Keratinocyte (primary cell): ENCODE measurements at regions not wholly inside any gene's neighbourhood (a gene's known extent, or its start where the extent isn't known, plus 50 kb on each side); places are given as distances from the start of the nearest gene placed in this dataset.

ENCODE experiments used
- DNase-seq: peaks from one replicate; pipeline ENCODE4 v3.0.0-alpha.2; 2011; ENCODE audit warnings: low read depth, missing footprints, low spot score
- FAIRE-seq: peaks from 2 replicates; lab custom pipeline; 2011; peaks lifted over from hg19 to GRCh38; lab: Jason Lieb, UNC
- H2AFZ ChIP-seq: 2 replicates; pipeline ENCODE4 v1.6.0; 2012; ENCODE audit warnings: low read length, control low read depth, inconsistent platforms; ENCODE audit not compliant: control insufficient read depth
- H3K27ac ChIP-seq: 2 replicates; pipeline ENCODE4 v1.5.1; 2011; ENCODE audit warnings: low read length; ENCODE audit not compliant: control insufficient read depth, insufficient read depth
- H3K27me3 ChIP-seq: 3 replicates; pipeline ENCODE4 v1.6.0; 2011; ENCODE audit warnings: low read length; ENCODE audit not compliant: control insufficient read depth, insufficient read depth; ENCODE audit errors: extremely low read depth
- H3K36me3 ChIP-seq, 2 experiments: 2 replicates in 1 of 2; 3 replicates in 1 of 2; pipeline ENCODE4 v1.5.1; 2011; ENCODE audit warnings: low read length in 2 of 2, mild to moderate bottlenecking in 1 of 2; ENCODE audit not compliant: control insufficient read depth in 2 of 2, insufficient read depth in 2 of 2; ENCODE audit errors: extremely low read depth in 1 of 2
- H3K4me1 ChIP-seq: 3 replicates; pipeline ENCODE4 v1.5.1; 2011; ENCODE audit warnings: low read length; ENCODE audit not compliant: control insufficient read depth, insufficient read depth; ENCODE audit errors: extremely low read depth
- H3K4me2 ChIP-seq: 3 replicates; pipeline ENCODE4 v1.6.0; 2011; ENCODE audit warnings: low read depth, low read length; ENCODE audit not compliant: control insufficient read depth, insufficient read depth; ENCODE audit errors: extremely low read depth
- H3K4me3 ChIP-seq, 3 experiments: fragments of 200-600 bp in 1 of 3; sonication (generic) in 1 of 3; 2 replicates in 2 of 3; 3 replicates in 1 of 3; pipeline ENCODE4 v1.5.1; 2011 to 2016; ENCODE audit warnings: low read length in 3 of 3, mild to moderate bottlenecking in 3 of 3, control low read depth in 2 of 3, inconsistent platforms in 1 of 3, low read depth in 1 of 3, mixed read lengths in 1 of 3, mixed run types in 1 of 3, moderate library complexity in 1 of 3; ENCODE audit not compliant: control insufficient read depth in 2 of 3, insufficient read depth in 2 of 3; ENCODE audit errors: extremely low read depth in 1 of 3
- H3K79me2 ChIP-seq: 2 replicates; pipeline ENCODE4 v1.6.0; 2012; ENCODE audit warnings: low read length; ENCODE audit not compliant: control insufficient read depth, insufficient read depth
- H3K9ac ChIP-seq: 3 replicates; pipeline ENCODE4 v1.6.0; 2011; ENCODE audit warnings: low read length; ENCODE audit not compliant: control insufficient read depth, insufficient read depth; ENCODE audit errors: extremely low read depth
- H3K9me1 ChIP-seq: 3 replicates; pipeline ENCODE4 v1.6.0; 2011; ENCODE audit warnings: low read length; ENCODE audit not compliant: control insufficient read depth, insufficient read depth; ENCODE audit errors: extremely low read depth
- H3K9me3 ChIP-seq: 2 replicates; pipeline ENCODE4 v1.5.1; 2012; ENCODE audit warnings: low read depth, low read length; ENCODE audit not compliant: control insufficient read depth
- H4K20me1 ChIP-seq: 3 replicates; pipeline ENCODE4 v1.6.0; 2011; ENCODE audit warnings: low read length; ENCODE audit not compliant: control insufficient read depth, insufficient read depth; ENCODE audit errors: extremely low read depth
- EZH2 ChIP-seq: IDR thresholded peaks from one replicate; pipeline ENCODE4 v1.6.1; 2012; ENCODE audit warnings: inconsistent platforms, mild to moderate bottlenecking, low read length, moderate library complexity
- dilution Hi-C: fragments of 300-500 bp; cut with MboI; formaldehyde crosslinking; loops from one replicate; pipeline ENCODE4 v1.7.0; 2020; ENCODE audit warnings: low sequenced_read_pairs; ENCODE audit not compliant: extremely low pct_ligation_motif_present
- TF ChIP-seq, protein P1 (sequence below), 3 experiments: IDR thresholded peaks in 1 of 3; conservative IDR thresholded peaks in 1 of 3; optimal IDR thresholded peaks in 1 of 3; 2 replicates in 2 of 3; 3 replicates in 1 of 3; pipeline versions ENCODE3 to v1.5.1; 2011; ENCODE audit warnings: low read length in 3 of 3, mild to moderate bottlenecking in 3 of 3, moderate library complexity in 2 of 3, control low read depth in 1 of 3, inconsistent platforms in 1 of 3; ENCODE audit not compliant: insufficient read depth in 2 of 3; ENCODE audit errors: extremely low read depth in 1 of 3

DNA sequence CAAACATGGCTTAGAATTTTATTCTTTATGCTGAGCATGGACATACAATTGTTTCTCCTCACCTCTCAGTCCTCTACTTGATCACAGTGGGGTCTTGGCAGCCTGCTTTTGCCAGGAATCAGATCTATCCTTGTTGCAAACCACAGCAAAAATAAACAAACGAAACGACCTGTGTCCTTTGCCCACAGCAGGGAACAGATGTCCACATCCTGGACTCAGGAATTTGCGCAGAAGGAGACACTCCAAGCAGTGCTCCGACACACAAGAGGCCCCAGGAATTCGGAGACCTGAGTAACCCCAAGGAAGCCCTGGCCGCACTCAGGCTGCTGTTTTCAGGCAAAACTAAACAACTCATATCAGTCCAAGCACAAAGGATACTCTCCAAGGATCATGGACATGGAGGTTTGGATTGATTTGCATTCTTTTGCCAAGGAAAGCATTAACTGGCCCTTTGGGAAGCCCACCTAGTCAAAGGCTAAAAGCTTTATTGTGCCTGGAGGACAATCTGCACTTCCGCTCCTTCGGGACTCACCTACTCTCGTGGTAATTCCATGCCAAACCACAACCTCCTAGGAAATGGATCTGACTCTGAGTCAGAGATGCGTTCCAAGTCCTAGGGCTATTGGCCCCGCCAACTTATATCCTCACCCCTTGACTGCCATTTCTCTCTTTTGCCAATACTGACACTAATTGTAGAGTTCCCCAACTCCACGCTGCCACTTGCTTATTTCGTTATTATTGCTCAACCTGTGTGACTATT, 271.1 kb upstream of the CDH11 start:
- Histone ChIP-seq H3K79me2 (no peaks in the 10 kb centered on the region), H4K20me1 (no peaks in the 10 kb centered on the region), H3K4me1 (peaks cover 8% of the 10 kb centered on the region), H3K27ac (no peak overlapping the region), H3K9me1 (no peaks in the 10 kb centered on the region), H3K36me3 (no peaks in the 10 kb centered on the region), H3K4me2 (no peak overlapping the region), H3K9me3 (no peaks in the 10 kb centered on the region), H2AFZ (no peak overlapping the region), H3K27me3 (no peaks in the 10 kb centered on the region), H3K9ac (no peak overlapping the region), H3K4me3 (no peak overlapping the region)
- dilution Hi-C loops: no loop called here
- DNase-seq (no peak), FAIRE-seq (peak; percentile 85)
- TF ChIP-seq, protein P1, sequence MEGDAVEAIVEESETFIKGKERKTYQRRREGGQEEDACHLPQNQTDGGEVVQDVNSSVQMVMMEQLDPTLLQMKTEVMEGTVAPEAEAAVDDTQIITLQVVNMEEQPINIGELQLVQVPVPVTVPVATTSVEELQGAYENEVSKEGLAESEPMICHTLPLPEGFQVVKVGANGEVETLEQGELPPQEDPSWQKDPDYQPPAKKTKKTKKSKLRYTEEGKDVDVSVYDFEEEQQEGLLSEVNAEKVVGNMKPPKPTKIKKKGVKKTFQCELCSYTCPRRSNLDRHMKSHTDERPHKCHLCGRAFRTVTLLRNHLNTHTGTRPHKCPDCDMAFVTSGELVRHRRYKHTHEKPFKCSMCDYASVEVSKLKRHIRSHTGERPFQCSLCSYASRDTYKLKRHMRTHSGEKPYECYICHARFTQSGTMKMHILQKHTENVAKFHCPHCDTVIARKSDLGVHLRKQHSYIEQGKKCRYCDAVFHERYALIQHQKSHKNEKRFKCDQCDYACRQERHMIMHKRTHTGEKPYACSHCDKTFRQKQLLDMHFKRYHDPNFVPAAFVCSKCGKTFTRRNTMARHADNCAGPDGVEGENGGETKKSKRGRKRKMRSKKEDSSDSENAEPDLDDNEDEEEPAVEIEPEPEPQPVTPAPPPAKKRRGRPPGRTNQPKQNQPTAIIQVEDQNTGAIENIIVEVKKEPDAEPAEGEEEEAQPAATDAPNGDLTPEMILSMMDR (optimal IDR thresholded peaks at IDR 0.05 in 1 of 3, IDR thresholded peaks at IDR 0.05 in 1 of 3, conservative IDR thresholded peaks at IDR 0.05 in 1 of 3; ENCODE audit: extremely low read depth in 1 of 3, insufficient read depth in 2 of 3, low read length in 3 of 3): no peak
- no peak for TF ChIP-seq EZH2

DNA sequence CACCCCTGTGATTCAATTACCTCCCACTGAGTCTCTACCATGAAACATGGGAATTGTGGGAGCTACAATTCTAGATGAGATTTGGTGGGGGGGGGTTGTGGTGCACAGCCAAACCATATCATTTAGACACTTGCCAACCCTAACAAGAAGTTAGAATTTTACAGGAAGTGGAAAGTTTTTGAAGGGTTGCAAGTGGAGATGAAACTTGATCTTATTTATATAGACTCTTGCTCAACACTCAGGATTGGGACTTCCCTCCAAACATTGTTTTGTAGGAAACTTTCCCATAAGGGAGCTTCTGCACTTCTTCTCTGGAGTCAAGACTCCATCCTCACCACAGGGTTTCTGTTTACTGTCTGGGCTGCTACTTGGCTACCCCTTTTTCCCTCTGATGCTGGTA, 266.7 kb upstream of the CDH11 start:
- Histone ChIP-seq H2AFZ (no peak overlapping the region), H3K4me3 (no peak overlapping the region), H3K79me2 (no peaks in the 10 kb centered on the region), H3K36me3 (no peaks in the 10 kb centered on the region), H3K27ac (no peak overlapping the region), H3K27me3 (no peaks in the 10 kb centered on the region), H3K9ac (no peak overlapping the region), H3K9me3 (no peaks in the 10 kb centered on the region), H3K4me2 (no peak overlapping the region), H4K20me1 (no peaks in the 10 kb centered on the region), H3K9me1 (no peaks in the 10 kb centered on the region), H3K4me1 (peaks cover 3% of the 10 kb centered on the region)
- FAIRE-seq (no peak), DNase-seq (no peak)
- dilution Hi-C loops: no loop called here
- no peak for TF ChIP-seq EZH2
- TF ChIP-seq, protein P1 (optimal IDR thresholded peaks at IDR 0.05 in 1 of 3, IDR thresholded peaks at IDR 0.05 in 1 of 3, conservative IDR thresholded peaks at IDR 0.05 in 1 of 3; ENCODE audit: extremely low read depth in 1 of 3, insufficient read depth in 2 of 3, low read length in 3 of 3): no peak
